ENCODE measurements at regions not wholly inside any gene's neighbourhood (a gene's known extent, or its start where the extent isn't known, plus 50 kb on each side); places are given as distances from the start of the nearest gene placed in this dataset.
"Not testable (repeated sequence)": the region's sequence is repeated elsewhere in the genome, so short reads cannot be mapped to it uniquely, and the experiment has no call there.

GRCh38 chr6:150767571-150768018 lies 97.9 kb upstream of the MTHFD1L start:
- DNase-seq (ENCODE audit: low spot score) = no peak

- DNase-seq (ENCODE audit: low spot score) = no peak
These were observed 94.9 kb upstream of the MTHFD1L start for GRCh38 chr6:150770637-150771036.

GRCh38 chr6:150773969-150774368 lies 91.5 kb upstream of the MTHFD1L start:
- no peak for DNase-seq (ENCODE audit: low spot score)

GRCh38 chr6:150775415-150776203 lies 89.9 kb upstream of the MTHFD1L start:
- no peak for DNase-seq (ENCODE audit: low spot score)

- no peak for DNase-seq (ENCODE audit: low spot score)
These were observed 87.8 kb upstream of the MTHFD1L start for GRCh38 chr6:150777736-150778135.

GRCh38 chr6:150783813-150784212 lies 81.7 kb upstream of the MTHFD1L start:
- DNase-seq (ENCODE audit: low spot score) = no peak

- DNase-seq (ENCODE audit: low spot score) = no peak
These were observed 78.1 kb upstream of the MTHFD1L start for GRCh38 chr6:150787429-150787828.

- no peak for DNase-seq (ENCODE audit: low spot score)
These were observed 77.4 kb upstream of the MTHFD1L start for GRCh38 chr6:150788089-150788488.

GRCh38 chr6:150789906-150790305 lies 75.6 kb upstream of the MTHFD1L start:
- DNase-seq (ENCODE audit: low spot score) = not testable (repeated sequence)

- no peak for DNase-seq (ENCODE audit: low spot score)
These were observed 73.8 kb upstream of the MTHFD1L start for GRCh38 chr6:150791717-150792116.

GRCh38 chr6:150797949-150798348 lies 67.6 kb upstream of the MTHFD1L start:
- DNase-seq (ENCODE audit: low spot score) = no peak

- DNase-seq (ENCODE audit: low spot score) = no peak
These were observed 66.2 kb upstream of the MTHFD1L start for GRCh38 chr6:150799276-150799805.

- no peak for DNase-seq (ENCODE audit: low spot score)
These were observed 64.7 kb upstream of the MTHFD1L start for GRCh38 chr6:150800674-150801314.

GRCh38 chr6:150806790-150807189 lies 58.7 kb upstream of the MTHFD1L start:
- no peak for DNase-seq (ENCODE audit: low spot score)

GRCh38 chr6:150813319-150813992 lies 52.0 kb upstream of the MTHFD1L start:
- no peak for DNase-seq (ENCODE audit: low spot score)

GRCh38 chr6:150813993-150814359 lies 51.5 kb upstream of the MTHFD1L start:
- DNase-seq (ENCODE audit: low spot score) = no peak

All from H4 (cell line).